RWPE2 (cell line): ENCODE measurements at regions not wholly inside any gene's neighbourhood (a gene's known extent, or its start where the extent isn't known, plus 50 kb on each side); places are given as distances from the start of the nearest gene placed in this dataset.

Experiments
- ATAC-seq: fragments of 200-7000 bp; cut with Tn5 transposase; 3 replicates; pipeline ENCODE4 v1.9.1; 2021; ENCODE audit warnings: low read depth
- DNase-seq: peaks from one replicate; pipeline ENCODE4 v3.0.0-alpha.2; 2020; ENCODE audit warnings: low spot score
- H3K27ac ChIP-seq: fragments of 450-650 bp; 2 replicates; pipeline ENCODE4 v1.5.1; 2017; ENCODE audit warnings: mild to moderate bottlenecking; ENCODE audit not compliant: poor library complexity, severe bottlenecking
- H3K27me3 ChIP-seq: fragments of 250-450 bp; sonication (Bioruptor Pico); 2 replicates; pipeline ENCODE4 v1.5.1; 2021; ENCODE audit warnings: mild to moderate bottlenecking, moderate library complexity; ENCODE audit not compliant: insufficient read depth, poor library complexity, severe bottlenecking
- H3K36me3 ChIP-seq: fragments of 250-450 bp; sonication (Bioruptor Pico); 2 replicates; pipeline ENCODE4 v1.5.1; 2020; ENCODE audit warnings: low read depth, mild to moderate bottlenecking, moderate library complexity
- H3K4me1 ChIP-seq: fragments of 250-450 bp; sonication (Bioruptor Pico); 2 replicates; pipeline ENCODE4 v1.5.1; 2021; ENCODE audit warnings: mild to moderate bottlenecking, moderate library complexity; ENCODE audit not compliant: insufficient read depth, poor library complexity, severe bottlenecking
- H3K4me3 ChIP-seq: fragments of 250-450 bp; sonication (Bioruptor Pico); 2 replicates; pipeline ENCODE4 v1.5.1; 2021; ENCODE audit warnings: mild to moderate bottlenecking, moderate library complexity; ENCODE audit not compliant: severe bottlenecking
- H3K9me3 ChIP-seq: fragments of 250-450 bp; sonication (Bioruptor Pico); 2 replicates; pipeline ENCODE4 v1.5.1; 2021; ENCODE audit warnings: mild to moderate bottlenecking, moderate library complexity; ENCODE audit not compliant: severe bottlenecking
- TF ChIP-seq, protein P1 (sequence below): fragments of 450-650 bp; IDR thresholded peaks from one replicate; pipeline ENCODE4 v1.5.1; 2017; ENCODE audit warnings: mild to moderate bottlenecking, moderate library complexity; ENCODE audit not compliant: poor library complexity, severe bottlenecking

DNA sequence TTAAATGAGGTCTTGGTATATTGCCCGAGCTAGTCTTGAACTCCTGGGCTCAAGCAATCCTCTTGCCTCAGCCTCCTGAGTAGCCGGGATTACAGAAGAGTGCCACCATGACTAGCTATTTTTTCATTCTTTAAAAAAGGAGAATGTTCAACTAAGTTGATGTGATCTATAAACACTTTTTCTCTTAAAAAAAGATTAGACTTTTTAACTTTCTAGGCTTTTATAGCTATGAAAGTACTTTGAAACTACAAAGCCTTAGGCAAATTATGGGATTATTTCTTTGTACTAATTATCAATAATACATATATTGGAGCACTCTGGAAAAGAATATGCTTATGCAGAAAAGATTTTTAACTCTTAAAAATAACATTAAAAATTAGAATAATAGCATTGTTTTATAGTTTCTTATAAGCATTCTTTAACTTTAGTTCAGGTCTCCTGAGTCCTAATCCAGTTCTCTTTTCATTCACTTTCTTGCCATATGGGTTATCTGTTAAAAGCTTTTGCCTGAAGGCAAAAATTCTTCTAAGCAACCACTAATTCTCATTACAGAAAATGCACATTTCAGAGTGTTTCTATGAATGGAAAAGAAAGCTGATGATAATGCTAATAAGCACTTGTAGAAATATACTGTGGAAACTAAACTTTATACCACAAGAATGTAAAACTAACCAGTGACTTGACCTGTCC is 87.8 kb downstream of the DPPA2 start:
- Histone ChIP-seq H3K4me1 (no peaks in the 10 kb centered on the region), H3K36me3 (no peaks in the 10 kb centered on the region), H3K9me3 (no peaks in the 10 kb centered on the region), H3K27me3 (no peaks in the 10 kb centered on the region), H3K27ac (no peak overlapping the region), H3K4me3 (no peak overlapping the region)
- ATAC-seq, result no peak
- no peak for DNase-seq
- TF ChIP-seq, protein P1, sequence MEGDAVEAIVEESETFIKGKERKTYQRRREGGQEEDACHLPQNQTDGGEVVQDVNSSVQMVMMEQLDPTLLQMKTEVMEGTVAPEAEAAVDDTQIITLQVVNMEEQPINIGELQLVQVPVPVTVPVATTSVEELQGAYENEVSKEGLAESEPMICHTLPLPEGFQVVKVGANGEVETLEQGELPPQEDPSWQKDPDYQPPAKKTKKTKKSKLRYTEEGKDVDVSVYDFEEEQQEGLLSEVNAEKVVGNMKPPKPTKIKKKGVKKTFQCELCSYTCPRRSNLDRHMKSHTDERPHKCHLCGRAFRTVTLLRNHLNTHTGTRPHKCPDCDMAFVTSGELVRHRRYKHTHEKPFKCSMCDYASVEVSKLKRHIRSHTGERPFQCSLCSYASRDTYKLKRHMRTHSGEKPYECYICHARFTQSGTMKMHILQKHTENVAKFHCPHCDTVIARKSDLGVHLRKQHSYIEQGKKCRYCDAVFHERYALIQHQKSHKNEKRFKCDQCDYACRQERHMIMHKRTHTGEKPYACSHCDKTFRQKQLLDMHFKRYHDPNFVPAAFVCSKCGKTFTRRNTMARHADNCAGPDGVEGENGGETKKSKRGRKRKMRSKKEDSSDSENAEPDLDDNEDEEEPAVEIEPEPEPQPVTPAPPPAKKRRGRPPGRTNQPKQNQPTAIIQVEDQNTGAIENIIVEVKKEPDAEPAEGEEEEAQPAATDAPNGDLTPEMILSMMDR, result no peak

DNA sequence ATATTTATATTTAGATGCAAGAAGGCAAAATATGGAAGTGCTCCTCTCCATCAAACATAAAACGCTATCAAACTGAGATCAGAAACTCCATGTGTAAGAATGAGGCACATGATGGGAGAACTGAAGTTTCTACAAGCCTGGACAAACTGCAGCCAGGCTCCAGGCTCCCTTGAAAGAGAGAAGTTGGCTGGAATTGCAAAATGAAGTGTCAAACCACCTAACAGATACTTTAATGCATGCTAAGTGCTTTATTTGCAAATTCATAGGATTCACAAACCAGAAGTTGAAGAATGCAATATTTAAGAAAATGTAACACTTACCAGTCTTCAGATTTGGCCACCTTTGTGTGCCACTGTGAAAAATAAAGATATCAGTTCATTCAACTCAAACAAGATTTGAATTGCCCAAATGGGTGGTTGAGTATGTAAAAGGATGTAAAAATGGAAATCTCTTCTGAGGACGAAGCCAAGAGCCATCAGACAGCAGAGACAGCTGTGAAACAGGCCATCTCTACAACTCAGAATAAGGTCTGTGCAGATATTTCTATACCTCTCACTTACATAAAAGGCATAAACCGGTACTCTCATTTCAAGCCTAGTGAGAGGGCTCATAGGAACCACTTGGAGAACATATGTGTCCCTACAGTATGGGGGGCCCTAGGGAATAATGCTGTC is 87.0 kb downstream of the DPPA2 start:
- H3K4me3 ChIP-seq, result no peak overlapping the region
- DNase-seq (no peak), ATAC-seq (no peak)
- H3K4me1 ChIP-seq, result no peaks in the 10 kb centered on the region
- TF ChIP-seq, protein P1, result no peak
- no peak overlapping the region for H3K27ac ChIP-seq
- no peaks in the 10 kb centered on the region for H3K36me3 ChIP-seq
- H3K27me3 ChIP-seq, result no peaks in the 10 kb centered on the region
- no peaks in the 10 kb centered on the region for H3K9me3 ChIP-seq

DNA sequence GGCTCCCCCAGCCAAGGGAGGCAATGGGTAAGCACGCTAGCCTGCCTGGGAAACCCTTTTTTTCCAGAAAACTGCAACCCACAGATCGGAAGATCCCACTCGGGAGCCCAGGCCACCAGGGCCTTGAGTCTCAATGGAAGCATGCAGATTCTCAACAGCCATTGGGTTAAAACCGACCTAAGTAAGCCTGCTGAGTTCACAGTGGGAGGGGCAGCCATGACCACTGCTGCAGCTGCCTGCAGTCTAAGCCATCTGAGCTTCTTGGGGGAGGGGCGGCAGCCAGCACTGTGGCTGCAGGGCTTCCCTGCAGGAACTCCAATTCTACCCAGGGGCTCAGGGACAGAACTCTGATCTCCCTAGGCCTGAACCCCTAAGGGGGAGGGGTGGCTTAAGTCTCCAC is 82.0 kb downstream of the DPPA2 start:
- H3K27me3 ChIP-seq, result no peaks in the 10 kb centered on the region
- ATAC-seq (no peak), DNase-seq (no peak)
- H3K36me3 ChIP-seq, result no peaks in the 10 kb centered on the region
- H3K4me3 ChIP-seq, result no peak overlapping the region
- H3K9me3 ChIP-seq, result no peaks in the 10 kb centered on the region
- TF ChIP-seq, protein P1, result no peak
- no peaks in the 10 kb centered on the region for H3K4me1 ChIP-seq
- H3K27ac ChIP-seq, result no peak overlapping the region

DNA sequence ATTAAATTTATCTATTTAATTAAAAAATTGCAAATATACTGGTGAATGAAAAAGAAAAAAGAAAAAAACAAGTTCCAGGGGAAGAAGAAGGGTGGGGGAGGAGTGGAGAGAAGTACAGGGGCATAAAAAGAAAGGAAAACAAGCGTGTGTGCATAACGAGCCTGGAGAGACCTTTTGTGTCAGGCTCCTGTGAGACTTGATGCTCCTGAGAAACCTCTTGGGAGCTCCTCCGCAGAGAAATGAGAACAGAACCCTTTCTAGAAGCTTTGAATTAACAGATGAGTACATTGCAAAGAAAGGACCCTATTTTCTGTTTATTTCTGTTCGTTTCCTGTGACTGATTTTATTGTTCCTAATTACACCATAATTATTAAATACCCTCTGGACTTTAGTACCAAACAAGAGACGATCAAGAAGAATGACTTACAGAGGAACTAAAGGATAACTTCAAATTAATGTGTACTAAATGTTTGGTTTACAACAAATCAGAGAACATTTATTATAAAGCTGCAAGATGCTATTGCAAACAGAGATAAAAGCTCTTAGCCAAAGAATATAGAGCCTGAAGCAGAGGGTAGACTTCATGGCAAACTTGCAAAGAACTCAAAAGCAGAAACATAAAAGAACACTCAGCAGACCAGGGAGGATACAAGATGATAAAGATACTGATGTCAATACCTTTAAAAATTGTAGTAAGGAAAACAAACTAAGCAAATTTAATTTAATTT is 74.7 kb downstream of the DPPA2 start:
- TF ChIP-seq, protein P1, result no peak
- no peaks in the 10 kb centered on the region for H3K9me3 ChIP-seq
- H3K4me3 ChIP-seq, result no peak overlapping the region
- H3K27me3 ChIP-seq, result no peaks in the 10 kb centered on the region
- H3K36me3 ChIP-seq, result no peaks in the 10 kb centered on the region
- no peaks in the 10 kb centered on the region for H3K4me1 ChIP-seq
- DNase-seq (no peak), ATAC-seq (no peak)
- no peak overlapping the region for H3K27ac ChIP-seq
